Calu3 (cell line): ENCODE measurements at regions not wholly inside any gene's neighbourhood (a gene's known extent, or its start where the extent isn't known, plus 50 kb on each side); places are given as distances from the start of the nearest gene placed in this dataset.

Experiments
- BruUV-seq: library from RNA; stranded (reverse); fragments of 400-500 nt; replicated peaks from 2 replicates; lab custom pipeline; 2021; lab: Mats Ljungman, UMichigan
- CTCF ChIA-PET: fragments of 300-600 bp; sonication (Branson Sonifier 250); formaldehyde crosslinking; loops from one replicate; lab custom pipeline; 2022; ENCODE audit warnings: antibody characterized with exemption; lab: Charles Lee
- DNase-seq: peaks from one replicate; pipeline ENCODE4 v3.0.0; 2022
- H3K27ac Mint-ChIP-seq: one replicate; pipeline ENCODE4 v1.8.0; 2022; ENCODE audit warnings: mixed read lengths; ENCODE audit not compliant: unreplicated experiment
- H3K27me3 Mint-ChIP-seq: one replicate; pipeline ENCODE4 v1.8.0; 2022; ENCODE audit warnings: mixed read lengths; ENCODE audit not compliant: unreplicated experiment
- H3K36me3 Mint-ChIP-seq: one replicate; pipeline ENCODE4 v1.8.0; 2022; ENCODE audit warnings: mild to moderate bottlenecking, moderate library complexity, mixed read lengths; ENCODE audit not compliant: insufficient read depth, unreplicated experiment
- H3K4me1 Mint-ChIP-seq: one replicate; pipeline ENCODE4 v1.8.0; 2022; ENCODE audit warnings: mild to moderate bottlenecking, low read depth, mixed read lengths; ENCODE audit not compliant: unreplicated experiment
- H3K4me3 Mint-ChIP-seq: one replicate; pipeline ENCODE4 v1.8.0; 2022; ENCODE audit warnings: mild to moderate bottlenecking, low read depth, moderate library complexity, mixed read lengths; ENCODE audit not compliant: unreplicated experiment
- H3K9me3 Mint-ChIP-seq: one replicate; pipeline ENCODE4 v1.8.0; 2022; ENCODE audit warnings: low read depth, mixed read lengths; ENCODE audit not compliant: unreplicated experiment
- CTCF ChIP-seq: fragments of 200-600 bp; IDR thresholded peaks from one replicate; pipeline ENCODE4 v1.8.0; 2022; ENCODE audit warnings: antibody characterized with exemption; ENCODE audit not compliant: unreplicated experiment
- intact Hi-C: fragments of 100-400 bp; cut with micrococcal nuclease; formaldehyde crosslinking; loops from one replicate; pipeline ENCODE4 v1.10.0; 2022; ENCODE audit not compliant: unreplicated experiment

- no peak for TF ChIP-seq CTCF
- BruUV-seq, result no TSS peak
- H3K4me1 Mint-ChIP-seq, result no peaks in the 10 kb centered on the region
- H3K27ac Mint-ChIP-seq, result no peak overlapping the region
- H3K4me3 Mint-ChIP-seq, result no peak overlapping the region
- H3K36me3 Mint-ChIP-seq, result no peaks in the 10 kb centered on the region
- H3K27me3 Mint-ChIP-seq, result no peaks in the 10 kb centered on the region
- H3K9me3 Mint-ChIP-seq, result peaks cover 12% of the 10 kb centered on the region
- CTCF ChIA-PET, result no interaction called here
- DNase-seq, result no peak
- intact Hi-C loops, result no loop called here
Measured at GRCh38 chr13:53642306-53642705, 613.7 kb downstream of the OLFM4 start.

GRCh38 chr13:53648673-53649072 is 620.1 kb downstream of the OLFM4 start:
- Mint-ChIP-seq H3K4me3 (no peak overlapping the region), H3K27me3 (no peaks in the 10 kb centered on the region), H3K4me1 (no peaks in the 10 kb centered on the region), H3K9me3 (peaks cover 9% of the 10 kb centered on the region), H3K27ac (no peak overlapping the region), H3K36me3 (no peaks in the 10 kb centered on the region)
- no TSS peak for BruUV-seq
- intact Hi-C loops, result no loop called here
- CTCF ChIA-PET, result interaction anchor here (0.8 kb wide), 1 partner anchor 80 kb away, joined by 3 read pairs; no protein-coding TSS in a partner anchor
- no peak for DNase-seq
- TF ChIP-seq CTCF, result no peak

- no peak overlapping the region for H3K4me3 Mint-ChIP-seq
Measured at GRCh38 chr13:53672005-53672404, 643.4 kb downstream of the OLFM4 start.

GRCh38 chr13:53683146-53683545 is 654.5 kb downstream of the OLFM4 start:
- H3K27me3 Mint-ChIP-seq, result no peaks in the 10 kb centered on the region
- DNase-seq, result no peak
- CTCF ChIA-PET, result no interaction called here
- no peak for TF ChIP-seq CTCF
- H3K27ac Mint-ChIP-seq, result no peak overlapping the region
- no TSS peak for BruUV-seq
- H3K4me3 Mint-ChIP-seq, result no peak overlapping the region
- H3K36me3 Mint-ChIP-seq, result no peaks in the 10 kb centered on the region
- intact Hi-C loops, result no loop called here
- no peaks in the 10 kb centered on the region for H3K4me1 Mint-ChIP-seq
- H3K9me3 Mint-ChIP-seq, result peaks cover 13% of the 10 kb centered on the region

More at GRCh38 chr13:53672005-53672404, 643.4 kb downstream of the OLFM4 start:
- H3K36me3 Mint-ChIP-seq, result no peaks in the 10 kb centered on the region
- peaks cover 5% of the 10 kb centered on the region for H3K9me3 Mint-ChIP-seq
- no peaks in the 10 kb centered on the region for H3K4me1 Mint-ChIP-seq
- no peaks in the 10 kb centered on the region for H3K27me3 Mint-ChIP-seq
- CTCF ChIA-PET, result no interaction called here
- BruUV-seq, result no TSS peak
- H3K27ac Mint-ChIP-seq, result no peak overlapping the region
- intact Hi-C loops, result no loop called here
- no peak for TF ChIP-seq CTCF
- no peak for DNase-seq
